ENCODE measurements at regions not wholly inside any gene's neighbourhood (a gene's known extent, or its start where the extent isn't known, plus 50 kb on each side); places are given as distances from the start of the nearest gene placed in this dataset.

GRCh38 chr3:178056868-178057267 is 479.4 kb upstream of the KCNMB2 start:
- no peak for DNase-seq (ENCODE audit: low spot score)

- DNase-seq (ENCODE audit: low spot score) = no peak
These were observed 477.6 kb upstream of the KCNMB2 start for GRCh38 chr3:178058629-178059028.

- DNase-seq (ENCODE audit: low spot score) = no peak
These were observed 477.1 kb upstream of the KCNMB2 start for GRCh38 chr3:178059119-178059518.

- no peak for DNase-seq (ENCODE audit: low spot score)
These were observed 476.4 kb upstream of the KCNMB2 start for GRCh38 chr3:178059836-178060235.

- DNase-seq (ENCODE audit: low spot score) = peak; percentile 77
These were observed 475.8 kb upstream of the KCNMB2 start for GRCh38 chr3:178060407-178060806.

GRCh38 chr3:178062126-178062525 is 474.1 kb upstream of the KCNMB2 start:
- DNase-seq (ENCODE audit: low spot score) = no peak

- DNase-seq (ENCODE audit: low spot score) = peak; percentile 43
These were observed 472.8 kb upstream of the KCNMB2 start for GRCh38 chr3:178063461-178063860.

- peak; percentile 19 for DNase-seq (ENCODE audit: low spot score)
These were observed 468.5 kb upstream of the KCNMB2 start for GRCh38 chr3:178067721-178068120.

GRCh38 chr3:178072391-178073305 is 463.6 kb upstream of the KCNMB2 start:
- no peak for DNase-seq (ENCODE audit: low spot score)

GRCh38 chr3:178073366-178073765 is 462.9 kb upstream of the KCNMB2 start:
- no peak for DNase-seq (ENCODE audit: low spot score)

- no peak for DNase-seq (ENCODE audit: low spot score)
These were observed 460.9 kb upstream of the KCNMB2 start for GRCh38 chr3:178075344-178075743.

GRCh38 chr3:178078953-178079352 is 457.3 kb upstream of the KCNMB2 start:
- peak; percentile 16 for DNase-seq (ENCODE audit: low spot score)

GRCh38 chr3:178079966-178080365 is 456.3 kb upstream of the KCNMB2 start:
- DNase-seq (ENCODE audit: low spot score) = no peak

- DNase-seq (ENCODE audit: low spot score) = no peak
These were observed 453.8 kb upstream of the KCNMB2 start for GRCh38 chr3:178082326-178082906.

- DNase-seq (ENCODE audit: low spot score) = peak; percentile 23
These were observed 452.1 kb upstream of the KCNMB2 start for GRCh38 chr3:178083906-178084866.

- peak; percentile 73 for DNase-seq (ENCODE audit: low spot score)
These were observed 451.1 kb upstream of the KCNMB2 start for GRCh38 chr3:178084938-178085816.

- no peak for DNase-seq (ENCODE audit: low spot score)
These were observed 450.5 kb upstream of the KCNMB2 start for GRCh38 chr3:178085817-178086123.

- no peak for DNase-seq (ENCODE audit: low spot score)
These were observed 450.0 kb upstream of the KCNMB2 start for GRCh38 chr3:178086144-178086825.

- no peak for DNase-seq (ENCODE audit: low spot score)
These were observed 448.9 kb upstream of the KCNMB2 start for GRCh38 chr3:178087376-178087775.

GRCh38 chr3:178088963-178089362 is 447.3 kb upstream of the KCNMB2 start:
- no peak for DNase-seq (ENCODE audit: low spot score)

GRCh38 chr3:178090899-178091298 is 445.3 kb upstream of the KCNMB2 start:
- no peak for DNase-seq (ENCODE audit: low spot score)

All from AG20443 (cell line).